ENCODE measurements at regions not wholly inside any gene's neighbourhood (a gene's known extent, or its start where the extent isn't known, plus 50 kb on each side); places are given as distances from the start of the nearest gene placed in this dataset.

DNA sequence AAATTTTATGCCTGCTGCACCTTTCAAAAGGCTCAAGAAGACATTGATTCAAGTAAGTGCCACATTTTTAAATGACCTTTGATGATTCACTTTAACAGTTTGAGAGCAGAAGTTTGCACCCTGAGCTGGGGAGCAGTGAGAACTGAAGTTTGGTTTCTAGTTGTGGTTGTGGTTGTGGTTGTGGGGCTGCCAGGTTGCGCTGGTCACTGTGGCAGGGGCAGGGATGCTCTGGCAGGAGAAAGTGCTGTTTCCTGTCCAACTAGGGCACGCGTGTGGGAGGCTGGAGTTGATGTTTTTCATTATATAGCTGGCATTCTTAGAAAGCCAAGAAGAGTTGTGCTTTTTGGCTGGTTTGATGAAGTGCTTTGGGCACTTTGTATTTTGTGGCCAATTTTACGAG lies 339.7 kb upstream of the NR2F2 start:
- Histone ChIP-seq H3K36me3 (replicated peaks; ENCODE audit: low read depth, low read length) (no peaks in the 10 kb centered on the region), H2AFZ (ENCODE audit: low read depth, low read length) (no peak overlapping the region), H3K4me3 (ENCODE audit: low read length) (no peak overlapping the region), H4K20me1 (ENCODE audit: insufficient read depth, low read length) (no peaks in the 10 kb centered on the region), H3K79me2 (ENCODE audit: low read length) (no peaks in the 10 kb centered on the region), H3K9me3 (ENCODE audit: insufficient read depth, low read length) (no peaks in the 10 kb centered on the region), H3K4me2 (ENCODE audit: low read length) (no peak overlapping the region), H3K4me1 (ENCODE audit: low read length) (no peaks in the 10 kb centered on the region), H3K9ac (ENCODE audit: low read length) (no peak overlapping the region), H3K27ac (ENCODE audit: low read length) (no peak overlapping the region), H3K27me3 (ENCODE audit: low read depth, low read length) (no peaks in the 10 kb centered on the region)
- TF ChIP-seq, protein P1, sequence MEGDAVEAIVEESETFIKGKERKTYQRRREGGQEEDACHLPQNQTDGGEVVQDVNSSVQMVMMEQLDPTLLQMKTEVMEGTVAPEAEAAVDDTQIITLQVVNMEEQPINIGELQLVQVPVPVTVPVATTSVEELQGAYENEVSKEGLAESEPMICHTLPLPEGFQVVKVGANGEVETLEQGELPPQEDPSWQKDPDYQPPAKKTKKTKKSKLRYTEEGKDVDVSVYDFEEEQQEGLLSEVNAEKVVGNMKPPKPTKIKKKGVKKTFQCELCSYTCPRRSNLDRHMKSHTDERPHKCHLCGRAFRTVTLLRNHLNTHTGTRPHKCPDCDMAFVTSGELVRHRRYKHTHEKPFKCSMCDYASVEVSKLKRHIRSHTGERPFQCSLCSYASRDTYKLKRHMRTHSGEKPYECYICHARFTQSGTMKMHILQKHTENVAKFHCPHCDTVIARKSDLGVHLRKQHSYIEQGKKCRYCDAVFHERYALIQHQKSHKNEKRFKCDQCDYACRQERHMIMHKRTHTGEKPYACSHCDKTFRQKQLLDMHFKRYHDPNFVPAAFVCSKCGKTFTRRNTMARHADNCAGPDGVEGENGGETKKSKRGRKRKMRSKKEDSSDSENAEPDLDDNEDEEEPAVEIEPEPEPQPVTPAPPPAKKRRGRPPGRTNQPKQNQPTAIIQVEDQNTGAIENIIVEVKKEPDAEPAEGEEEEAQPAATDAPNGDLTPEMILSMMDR (IDR thresholded peaks at IDR 0.05; ENCODE audit: low read depth, low read length), result no peak
- no peak for TF ChIP-seq EZH2phosphoT487 (IDR thresholded peaks at IDR 0.05; ENCODE audit: low read depth)

DNA sequence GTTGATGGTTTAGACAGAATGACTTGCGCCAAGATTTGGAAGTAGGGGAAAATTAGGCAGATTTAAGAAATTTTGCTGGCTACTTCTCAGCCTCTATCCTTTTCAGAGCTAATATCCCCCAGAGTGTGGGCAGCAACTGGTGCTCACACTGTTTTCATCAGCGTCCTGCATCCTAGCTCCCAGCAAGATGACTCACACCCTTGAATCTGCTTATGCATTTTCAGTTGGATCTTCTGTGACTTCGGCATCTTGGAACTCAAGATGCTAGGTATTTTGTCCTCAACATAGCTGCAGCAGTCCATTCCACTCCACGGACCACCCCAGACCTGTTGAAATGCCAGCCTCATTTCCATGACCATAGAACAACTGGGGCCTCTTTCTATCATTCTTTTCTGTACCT lies 336.1 kb upstream of the NR2F2 start:
- no peak overlapping the region for H3K4me3 ChIP-seq (ENCODE audit: low read length)
- H3K36me3 ChIP-seq (replicated peaks; ENCODE audit: low read depth, low read length), result no peaks in the 10 kb centered on the region
- no peak overlapping the region for H3K4me2 ChIP-seq (ENCODE audit: low read length)
- no peaks in the 10 kb centered on the region for H3K79me2 ChIP-seq (ENCODE audit: low read length)
- peaks cover 4% of the 10 kb centered on the region; the same call in 1 of the 2 replicates for H3K27me3 ChIP-seq (ENCODE audit: low read depth, low read length)
- H3K4me1 ChIP-seq (ENCODE audit: low read length), result no peaks in the 10 kb centered on the region
- no peak overlapping the region for H3K27ac ChIP-seq (ENCODE audit: low read length)
- TF ChIP-seq, protein P1 (IDR thresholded peaks at IDR 0.05; ENCODE audit: low read depth, low read length), result no peak
- TF ChIP-seq EZH2phosphoT487 (IDR thresholded peaks at IDR 0.05; ENCODE audit: low read depth), result no peak
- H2AFZ ChIP-seq (ENCODE audit: low read depth, low read length), result no peak overlapping the region
- no peaks in the 10 kb centered on the region for H3K9me3 ChIP-seq (ENCODE audit: insufficient read depth, low read length)
- no peaks in the 10 kb centered on the region for H4K20me1 ChIP-seq (ENCODE audit: insufficient read depth, low read length)
- H3K9ac ChIP-seq (ENCODE audit: low read length), result no peak overlapping the region

DNA sequence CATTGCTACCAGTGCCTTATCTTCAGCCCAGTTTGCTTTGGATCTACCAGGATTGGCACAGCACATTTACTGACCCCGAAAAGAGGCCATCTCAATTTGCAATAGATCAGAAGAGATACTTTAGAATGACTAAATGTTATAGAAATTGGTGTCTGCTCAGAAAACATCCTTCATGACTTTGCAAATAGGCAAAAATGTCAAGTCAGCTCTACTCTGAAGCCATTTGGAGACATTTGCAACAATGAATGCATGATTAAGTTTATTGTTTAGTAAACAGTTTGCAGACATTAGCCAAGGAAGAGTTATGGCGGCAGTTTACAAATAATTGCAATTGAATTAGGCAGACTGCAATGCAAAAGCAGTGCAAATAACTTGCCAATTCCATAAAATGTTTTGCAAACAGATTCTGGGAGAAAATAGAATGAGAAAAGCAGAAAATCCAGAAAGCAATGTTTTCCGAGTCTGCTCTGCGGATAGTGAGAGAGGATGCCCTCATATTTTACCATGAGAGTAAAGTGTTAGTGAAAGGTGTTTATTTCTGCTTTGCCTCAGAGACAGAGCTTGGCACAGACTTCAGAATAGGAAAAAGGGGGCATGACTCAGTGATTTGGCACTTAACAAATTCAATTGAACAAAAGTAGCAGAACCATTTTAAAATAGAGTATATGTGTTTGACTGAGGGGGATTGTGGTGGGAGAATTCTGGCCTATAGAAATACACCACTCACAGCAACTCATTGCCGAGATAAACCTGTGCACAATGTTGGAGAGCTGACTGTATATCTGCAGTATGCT lies 334.9 kb upstream of the NR2F2 start:
- H2AFZ ChIP-seq (ENCODE audit: low read depth, low read length), result no peak overlapping the region
- H3K9me3 ChIP-seq (ENCODE audit: insufficient read depth, low read length), result no peaks in the 10 kb centered on the region
- H3K9ac ChIP-seq (ENCODE audit: low read length), result no peak overlapping the region
- no peak overlapping the region for H3K4me2 ChIP-seq (ENCODE audit: low read length)
- no peaks in the 10 kb centered on the region for H3K79me2 ChIP-seq (ENCODE audit: low read length)
- no peaks in the 10 kb centered on the region for H4K20me1 ChIP-seq (ENCODE audit: insufficient read depth, low read length)
- peaks cover 4% of the 10 kb centered on the region; the same call in 1 of the 2 replicates for H3K27me3 ChIP-seq (ENCODE audit: low read depth, low read length)
- H3K36me3 ChIP-seq (replicated peaks; ENCODE audit: low read depth, low read length), result no peaks in the 10 kb centered on the region
- H3K27ac ChIP-seq (ENCODE audit: low read length), result no peak overlapping the region
- H3K4me1 ChIP-seq (ENCODE audit: low read length), result no peaks in the 10 kb centered on the region
- H3K4me3 ChIP-seq (ENCODE audit: low read length), result no peak overlapping the region
- TF ChIP-seq, protein P1 (IDR thresholded peaks at IDR 0.05; ENCODE audit: low read depth, low read length), result no peak
- TF ChIP-seq EZH2phosphoT487 (IDR thresholded peaks at IDR 0.05; ENCODE audit: low read depth), result no peak

DNA sequence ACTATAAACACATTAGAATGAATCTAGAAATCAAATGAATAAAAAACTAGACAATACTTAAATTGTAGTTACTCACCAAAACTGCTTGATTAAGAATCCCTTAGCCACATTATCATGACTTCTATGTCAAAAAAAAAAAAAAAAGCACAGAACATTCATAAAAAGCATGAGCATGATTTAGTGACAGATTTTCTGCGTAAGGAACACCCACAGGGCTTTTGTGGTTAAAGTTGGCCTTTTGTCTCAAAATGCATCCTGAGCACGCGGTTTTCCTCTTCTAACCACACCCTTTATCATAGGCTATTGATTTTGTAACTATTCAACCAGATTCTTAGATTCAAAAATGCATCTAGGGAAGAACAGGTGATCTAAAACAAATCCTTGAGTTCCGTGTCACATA lies 334.0 kb upstream of the NR2F2 start:
- Histone ChIP-seq H2AFZ (ENCODE audit: low read depth, low read length) (no peak overlapping the region), H3K9ac (ENCODE audit: low read length) (no peak overlapping the region), H3K4me1 (ENCODE audit: low read length) (no peaks in the 10 kb centered on the region), H3K79me2 (ENCODE audit: low read length) (no peaks in the 10 kb centered on the region), H3K36me3 (replicated peaks; ENCODE audit: low read depth, low read length) (no peaks in the 10 kb centered on the region), H3K27me3 (ENCODE audit: low read depth, low read length) (peaks cover 4% of the 10 kb centered on the region; the same call in 1 of the 2 replicates), H3K27ac (ENCODE audit: low read length) (no peak overlapping the region), H3K4me2 (ENCODE audit: low read length) (no peak overlapping the region), H4K20me1 (ENCODE audit: insufficient read depth, low read length) (no peaks in the 10 kb centered on the region), H3K9me3 (ENCODE audit: insufficient read depth, low read length) (no peaks in the 10 kb centered on the region), H3K4me3 (ENCODE audit: low read length) (no peak overlapping the region)
- TF ChIP-seq, protein P1 (IDR thresholded peaks at IDR 0.05; ENCODE audit: low read depth, low read length), result no peak
- TF ChIP-seq EZH2phosphoT487 (IDR thresholded peaks at IDR 0.05; ENCODE audit: low read depth), result no peak

Data from OCI-LY3 (cell line).